OCI-LY7 (cell line): ENCODE measurements at regions not wholly inside any gene's neighbourhood (a gene's known extent, or its start where the extent isn't known, plus 50 kb on each side); places are given as distances from the start of the nearest gene placed in this dataset.

Source experiments
- CTCF ChIP-seq: fragments of 200-600 bp; sonication (generic); conservative IDR thresholded peaks from 2 replicates; pipeline ENCODE4 v1.5.1; 2014; ENCODE audit warnings: mild to moderate bottlenecking, antibody characterized with exemption, low read length, moderate library complexity, mixed read lengths
- EZH2phosphoT487 ChIP-seq: fragments of 200-600 bp; sonication (generic); IDR thresholded peaks from 2 replicates; pipeline ENCODE4 v1.6.1; 2018; ENCODE audit warnings: low read depth, borderline replicate concordance, mild to moderate bottlenecking, mixed run types, antibody characterized with exemption, low read length, moderate library complexity, mixed read lengths

- TF ChIP-seq CTCF (no peak), EZH2phosphoT487 (no peak)
Measured at GRCh38 chr1:82044111-82044510, 243.4 kb downstream of the ADGRL2 start.
